GM12878 (cell line): ENCODE measurements at regions not wholly inside any gene's neighbourhood (a gene's known extent, or its start where the extent isn't known, plus 50 kb on each side); places are given as distances from the start of the nearest gene placed in this dataset.

Source experiments
- ATAC-seq: fragments of 200-7000 bp; cut with Tn5 transposase; 3 replicates; pipeline ENCODE4 v1.9.1; 2020; ENCODE audit warnings: mild to moderate bottlenecking, moderate library complexity
- BruUV-seq: library from RNA; stranded (reverse); fragments of 400-500 nt; replicated peaks from 2 replicates; lab custom pipeline; 2021; lab: Mats Ljungman, UMichigan
- CTCF ChIA-PET: fragments of 300-600 bp; sonication (Branson Sonifier 250); formaldehyde crosslinking; extraction: SDS; loops from one replicate; lab custom pipeline; 2021; ENCODE audit warnings: inconsistent platforms; lab: Yijun Ruan, JAX
- POLR2A ChIA-PET: fragments of 350-600 bp; formaldehyde crosslinking; extraction: SDS; loops from one replicate; lab custom pipeline; 2021; ENCODE audit warnings: inconsistent platforms; lab: Charles Lee
- RAD21 ChIA-PET: fragments of 300-600 bp; sonication (Branson Sonifier 250); formaldehyde crosslinking; loops from one replicate; lab custom pipeline; 2023; ENCODE audit warnings: antibody characterized with exemption; ENCODE audit not compliant: unreplicated experiment; lab: Charles Lee
- SMC1A ChIA-PET: fragments of 300-600 bp; sonication (Branson Sonifier 250); formaldehyde crosslinking; loops from one replicate; lab custom pipeline; 2023; ENCODE audit not compliant: unreplicated experiment, uncharacterized antibody; lab: Charles Lee
- DNase-seq: peaks from one replicate; pipeline ENCODE4 v3.0.0-alpha.2; 2011; ENCODE audit warnings: low read depth, low spot score
- FAIRE-seq: peaks from 3 replicates; lab custom pipeline; 2011; peaks lifted over from hg19 to GRCh38; lab: Jason Lieb, UNC
- H2AFZ ChIP-seq: 2 replicates; pipeline ENCODE4 v1.6.0; 2011; ENCODE audit warnings: low read depth, low read length, control low read depth; ENCODE audit not compliant: control insufficient read depth
- H3K27ac ChIP-seq: 2 replicates; pipeline ENCODE4 v1.5.1; 2011; ENCODE audit warnings: control low read depth; ENCODE audit not compliant: control insufficient read depth, insufficient read depth
- H3K27me3 ChIP-seq, 2 experiments: replicated peaks in 1 of 2; 2 replicates each; pipeline versions ENCODE4 v1.6.0 to v1.6.1; 2011; ENCODE audit warnings: low read length in 1 of 2; ENCODE audit not compliant: control insufficient read depth in 2 of 2, insufficient read depth in 2 of 2
- H3K36me3 ChIP-seq, 2 experiments: 2 replicates each; pipeline ENCODE4 v1.5.1; 2011; ENCODE audit warnings: low read length in 1 of 2; ENCODE audit not compliant: control insufficient read depth in 2 of 2, insufficient read depth in 2 of 2
- H3K4me1 ChIP-seq: 2 replicates; pipeline ENCODE4 v1.6.1; 2011; ENCODE audit warnings: mild to moderate bottlenecking, low read length, moderate library complexity, mixed read lengths; ENCODE audit not compliant: control insufficient read depth, insufficient read depth
- H3K4me2 ChIP-seq: 2 replicates; pipeline ENCODE4 v1.6.0; 2011; ENCODE audit warnings: control low read depth; ENCODE audit not compliant: control insufficient read depth, insufficient read depth
- H3K4me3 ChIP-seq: fragments of 200-600 bp; sonication (generic); 2 replicates; pipeline ENCODE4 v1.5.1; 2016
- H3K79me2 ChIP-seq: 2 replicates; pipeline ENCODE4 v1.6.0; 2011; ENCODE audit warnings: low read length; ENCODE audit not compliant: control insufficient read depth, insufficient read depth
- H3K9ac ChIP-seq: 2 replicates; pipeline ENCODE4 v1.8.0; 2011; ENCODE audit warnings: low read length, control low read depth, mixed read lengths; ENCODE audit not compliant: control insufficient read depth, insufficient read depth
- H3K9me3 ChIP-seq: replicated peaks from 3 replicates; pipeline ENCODE4 v1.5.1; 2011; ENCODE audit warnings: mild to moderate bottlenecking, low read length; ENCODE audit not compliant: control insufficient read depth, insufficient read depth
- H4K20me1 ChIP-seq: 2 replicates; pipeline ENCODE4 v1.6.0; 2011; ENCODE audit not compliant: control insufficient read depth, insufficient read depth
- EED ChIP-seq: sonication (generic); IDR thresholded peaks from 2 replicates; pipeline ENCODE4 v1.6.1; 2016; ENCODE audit warnings: antibody characterized with exemption, low read depth
- NR2F1 ChIP-seq: fragments of 450-650 bp; conservative IDR thresholded peaks from 2 replicates; pipeline ENCODE4 v1.6.1; 2017; ENCODE audit warnings: mild to moderate bottlenecking
- PKNOX1 ChIP-seq: fragments of 450-650 bp; IDR thresholded peaks from 2 replicates; pipeline ENCODE4 v1.6.1; 2016; ENCODE audit warnings: mild to moderate bottlenecking
- RUNX3 ChIP-seq: IDR thresholded peaks from 2 replicates; pipeline ENCODE4 v1.6.1; 2012; ENCODE audit warnings: low read length, inconsistent platforms
- TBL1XR1 ChIP-seq: IDR thresholded peaks from 2 replicates; pipeline ENCODE4 v1.6.1; 2012; ENCODE audit warnings: low read depth, low read length, improper control_type of control experiment
- WGBS: methylation state at CpG from one replicate; pipeline ENCODE4 v1.1.6; 2016; ENCODE audit warnings: low lambda C conversion rate; ENCODE audit not compliant: insufficient replicate concordance, insufficient coverage; ENCODE audit errors: missing lambda C conversion rate; 5-methylcytosine and 5-hydroxymethylcytosine counted together
- in situ Hi-C: fragments of 300-500 bp; cut with MboI; formaldehyde crosslinking; loops from 9 replicates; pipeline ENCODE4 v1.14.3; 2018; ENCODE audit warnings: mixed read lengths
- intact Hi-C: fragments of 100-400 bp; cut with micrococcal nuclease; formaldehyde crosslinking; loops from one replicate; pipeline ENCODE4 v1.14.2; 2022; ENCODE audit not compliant: unreplicated experiment

GRCh38 chr5:89072842-89073672 is 190.1 kb upstream of the MEF2C start:
- Histone ChIP-seq H3K27me3 (no peaks in the 10 kb centered on the region), H3K36me3 (no peaks in the 10 kb centered on the region), H3K4me2 (peak overlapping the region; percentile 31), H3K9me3 (no peaks in the 10 kb centered on the region; the same call in 1 of the 3 replicates), H3K79me2 (no peaks in the 10 kb centered on the region), H3K4me3 (no peak overlapping the region), H4K20me1 (no peaks in the 10 kb centered on the region), H3K4me1 (peaks cover 14% of the 10 kb centered on the region), H3K9ac (peak overlapping the region; percentile 36), H2AFZ (peak overlapping the region; percentile 92), H3K27ac (peak overlapping the region; percentile 70)
- CTCF ChIA-PET: interaction anchor here (0.6 to 2.5 kb wide), 13 partner anchors 9 to 1041 kb away, joined by 3 to 17 read pairs (median 3); no protein-coding TSS in a partner anchor
- ATAC-seq (no peak), FAIRE-seq (peak; percentile 7), DNase-seq (no peak)
- no TSS peak for BruUV-seq
- SMC1A ChIA-PET: interaction anchor here (0.7 to 4.8 kb wide), 35 partner anchors 9 to 658 kb away, joined by 3 to 56 read pairs (median 4); partner anchors contain the start of gene MEF2C
- intact Hi-C loops (loop anchor here (5.0 to 10.0 kb wide), 4 partner anchors 159 to 1192 kb away; no protein-coding TSS in a partner anchor), in situ Hi-C loops (no loop called here)
- WGBS: 93% methylated on average over 11 of the region's 11 CpGs
- RAD21 ChIA-PET: interaction anchor here (0.7 to 4.1 kb wide), 28 partner anchors 8 to 657 kb away, joined by 3 to 23 read pairs (median 4); no protein-coding TSS in a partner anchor
- POLR2A ChIA-PET: interaction anchor here (0.5 to 2.3 kb wide), 9 partner anchors 8 to 1279 kb away, joined by 3 to 8 read pairs (median 4); no protein-coding TSS in a partner anchor
- TF ChIP-seq TBL1XR1 (no peak), EED (peak; percentile 63), NR2F1 (no peak), RUNX3 (peak; percentile 69), PKNOX1 (peak; percentile 49)
